WTC11 (cell line): ENCODE measurements at regions not wholly inside any gene's neighbourhood (a gene's known extent, or its start where the extent isn't known, plus 50 kb on each side); places are given as distances from the start of the nearest gene placed in this dataset.

Experiments used
- ATAC-seq: fragments of 200-7000 bp; cut with Tn5 transposase; 2 replicates; pipeline ENCODE4 v1.10.0; 2021; ENCODE audit warnings: mild to moderate bottlenecking, moderate library complexity
- CTCF ChIA-PET: fragments of 300-600 bp; sonication (Branson Sonifier 250); formaldehyde crosslinking; loops from one replicate; lab custom pipeline; 2021; ENCODE audit warnings: antibody characterized with exemption; lab: Charles Lee
- POLR2A ChIA-PET: fragments of 350-600 bp; sonication (Branson Sonifier 250); formaldehyde crosslinking; loops from one replicate; lab custom pipeline; 2021; ENCODE audit warnings: antibody characterized with exemption; lab: Charles Lee
- DNase-seq: peaks from one replicate; pipeline ENCODE4 v3.0.0; 2021; ENCODE audit warnings: low spot score
- H3K27ac Mint-ChIP-seq: 2 replicates; pipeline ENCODE4 v1.8.0; 2021; ENCODE audit warnings: mixed read lengths
- H3K27me3 Mint-ChIP-seq: 2 replicates; pipeline ENCODE4 v1.8.0; 2021; ENCODE audit warnings: low read depth, mild to moderate bottlenecking, moderate library complexity, mixed read lengths
- H3K36me3 Mint-ChIP-seq: 2 replicates; pipeline ENCODE4 v1.8.0; 2021; ENCODE audit warnings: mixed read lengths
- H3K4me1 Mint-ChIP-seq: 2 replicates; pipeline ENCODE4 v1.8.0; 2022; ENCODE audit warnings: mixed read lengths
- H3K4me3 Mint-ChIP-seq: 2 replicates; pipeline ENCODE4 v1.8.0; 2021; ENCODE audit warnings: mild to moderate bottlenecking, moderate library complexity, mixed read lengths
- H3K9me3 Mint-ChIP-seq: 2 replicates; pipeline ENCODE4 v1.8.0; 2021; ENCODE audit warnings: mixed read lengths
- ARID4B ChIP-seq: sonication (generic); formaldehyde crosslinking; IDR thresholded peaks from 2 replicates; pipeline ENCODE4 v1.8.0; 2023; ENCODE audit warnings: missing genetic modification reagents, mild to moderate bottlenecking, borderline replicate concordance
- ATF1 ChIP-seq: sonication (generic); formaldehyde crosslinking; IDR thresholded peaks from 2 replicates; pipeline ENCODE4 v1.8.1; 2023; ENCODE audit warnings: mild to moderate bottlenecking, moderate library complexity, missing genetic modification reagents
- ATF6 ChIP-seq: sonication (generic); formaldehyde crosslinking; IDR thresholded peaks from 2 replicates; pipeline ENCODE4 v1.8.1; 2023; ENCODE audit warnings: mild to moderate bottlenecking, missing genetic modification reagents
- CREB1 ChIP-seq: sonication (generic); formaldehyde crosslinking; IDR thresholded peaks from 2 replicates; pipeline ENCODE4 v1.8.0; 2023; ENCODE audit warnings: mild to moderate bottlenecking, missing genetic modification reagents
- FOXP4 ChIP-seq: sonication (generic); formaldehyde crosslinking; IDR thresholded peaks from 2 replicates; pipeline ENCODE4 v1.8.0; 2022; ENCODE audit warnings: mild to moderate bottlenecking, missing genetic modification reagents
- GRHL2 ChIP-seq: fragments of 250-450 bp; sonication (Bioruptor Pico); IDR thresholded peaks from 2 replicates; pipeline ENCODE4 v1.8.0; 2022; ENCODE audit warnings: mild to moderate bottlenecking, moderate library complexity; ENCODE audit not compliant: insufficient replicate concordance, severe bottlenecking
- MYBL2 ChIP-seq: sonication (generic); formaldehyde crosslinking; IDR thresholded peaks from 2 replicates; pipeline ENCODE4 v1.8.1; 2023; ENCODE audit warnings: mild to moderate bottlenecking, moderate library complexity, missing genetic modification reagents
- OVOL2 ChIP-seq: fragments of 250-450 bp; sonication (Bioruptor Pico); IDR thresholded peaks from 2 replicates; pipeline ENCODE4 v1.9.0; 2021; ENCODE audit warnings: mild to moderate bottlenecking, borderline replicate concordance
- PREB ChIP-seq: sonication (generic); formaldehyde crosslinking; IDR thresholded peaks from 2 replicates; pipeline ENCODE4 v1.8.1; 2022; ENCODE audit warnings: mild to moderate bottlenecking, missing genetic modification reagents, moderate library complexity, borderline replicate concordance
- RORB ChIP-seq: fragments of 250-450 bp; sonication (Bioruptor Pico); IDR thresholded peaks from 2 replicates; pipeline ENCODE4 v1.9.0; 2021; ENCODE audit warnings: mild to moderate bottlenecking
- SP1 ChIP-seq: sonication (generic); formaldehyde crosslinking; conservative IDR thresholded peaks from 2 replicates; pipeline ENCODE4 v1.8.1; 2022; ENCODE audit warnings: missing genetic modification reagents
- ZNF121 ChIP-seq: sonication (generic); formaldehyde crosslinking; IDR thresholded peaks from 2 replicates; pipeline ENCODE4 v1.8.0; 2023; ENCODE audit warnings: missing genetic modification reagents
- ZNF512 ChIP-seq: sonication (generic); formaldehyde crosslinking; IDR thresholded peaks from 2 replicates; pipeline ENCODE4 v1.8.1; 2022; ENCODE audit warnings: missing genetic modification reagents, borderline replicate concordance

- Mint-ChIP-seq H3K27ac (no peak overlapping the region), H3K4me3 (no peak overlapping the region)
- TF ChIP-seq RORB (CRISPR knock-in tag) = no peak
- TF ChIP-seq CREB1 (CRISPR knock-in tag) = no peak
- TF ChIP-seq MYBL2 (CRISPR knock-in tag) = no peak
- TF ChIP-seq OVOL2 (CRISPR knock-in tag) = no peak
- no peak for TF ChIP-seq GRHL2 (CRISPR knock-in tag)
- TF ChIP-seq PREB (CRISPR knock-in tag) = no peak
- no peak for TF ChIP-seq ZNF121 (CRISPR knock-in tag)
- TF ChIP-seq, all 79 proteins: peak for 0
- ChIA-PET POLR2A (no interaction called here), CTCF (no interaction called here)
- Mint-ChIP-seq H3K36me3 (no peaks in the 10 kb centered on the region), H3K27me3 (peaks cover 5% of the 10 kb centered on the region; the same call in 1 of the 2 replicates), H3K9me3 (peaks cover 23% of the 10 kb centered on the region), H3K4me1 (no peaks in the 10 kb centered on the region)
- no peak for ATAC-seq
- DNase-seq = no peak
Measured at GRCh38 chr16:13845232-13845631, 74.7 kb upstream of the ERCC4 start.

- peaks cover 20% of the 10 kb centered on the region for H3K9me3 Mint-ChIP-seq
- DNase-seq = no peak
- POLR2A ChIA-PET = interaction anchor here (0.5 kb wide), 1 partner anchor 589 kb away, joined by 3 read pairs; no protein-coding TSS in a partner anchor
Measured at GRCh38 chr16:13848795-13849194, 71.2 kb upstream of the ERCC4 start.

More at GRCh38 chr16:13848795-13849194, 71.2 kb upstream of the ERCC4 start:
- Mint-ChIP-seq H3K27me3 (no peaks in the 10 kb centered on the region), H3K36me3 (no peaks in the 10 kb centered on the region), H3K27ac (no peak overlapping the region), H3K4me3 (no peak overlapping the region), H3K4me1 (no peaks in the 10 kb centered on the region)
- ATAC-seq = peak; percentile 32; the same call in 1 of the 2 replicates
- CTCF ChIA-PET = interaction anchor here (0.5 to 2.6 kb wide), 23 partner anchors 10 to 948 kb away, joined by 3 to 29 read pairs (median 4); partner anchors contain the start of genes ERCC4 and SHISA9
- no peak for TF ChIP-seq ARID4B (CRISPR knock-in tag)
- no peak for TF ChIP-seq FOXP4 (CRISPR knock-in tag)
- TF ChIP-seq ATF1 (CRISPR knock-in tag) = no peak
- no peak for TF ChIP-seq SP1
- no peak for TF ChIP-seq ATF6 (CRISPR knock-in tag)
- TF ChIP-seq ZNF512 (CRISPR knock-in tag) = no peak
